Testis (tissue), 2 donors: ENCODE measurements at regions not wholly inside any gene's neighbourhood (a gene's known extent, or its start where the extent isn't known, plus 50 kb on each side); places are given as distances from the start of the nearest gene placed in this dataset.

ENCODE experiments used
- DNase-seq: peaks from one replicate; pipeline ENCODE4 v3.0.0-alpha.2; 2019
- H3K27ac ChIP-seq, 2 donors: fragments of 200-600 bp; sonication (generic); one replicate each; pipeline ENCODE4 v1.5.1; 2019
- H3K27me3 ChIP-seq: fragments of 200-600 bp; sonication (generic); one replicate; pipeline ENCODE4 v1.5.1; 2019
- H3K36me3 ChIP-seq: fragments of 200-600 bp; sonication (generic); one replicate; pipeline ENCODE4 v1.5.1; 2017; ENCODE audit warnings: low read depth; ENCODE audit errors: missing control alignments
- H3K4me1 ChIP-seq: fragments of 200-600 bp; sonication (generic); one replicate; pipeline ENCODE4 v1.5.1; 2019
- H3K4me3 ChIP-seq, 2 donors: fragments of 200-600 bp; sonication (generic); one replicate each; pipeline ENCODE4 v1.5.1; 2017 to 2019
- H3K9me3 ChIP-seq: fragments of 200-600 bp; sonication (generic); one replicate; pipeline ENCODE4 v1.5.1; 2017
- POLR2A ChIP-seq: fragments of 450-650 bp; IDR thresholded peaks from one replicate; pipeline ENCODE4 v1.6.1; 2017; ENCODE audit warnings: antibody characterized with exemption, mild to moderate bottlenecking, moderate library complexity
- WGBS, 2 donors: methylation state at CpG; one replicate each; pipeline ENCODE4 v1.1.5; 2018; 5-methylcytosine and 5-hydroxymethylcytosine counted together
- intact Hi-C: fragments of 100-400 bp; cut with DNase I; formaldehyde crosslinking; loops from one replicate; pipeline ENCODE4 v1.15.1; 2023; ENCODE audit warnings: low total_unique reads
- TF ChIP-seq, protein P1 (sequence below), 3 experiments: fragments of 450-650 bp in 2 of 3; fragments of 200-600 bp in 1 of 3; sonication (generic) in 1 of 3; IDR thresholded peaks; one replicate each; pipeline ENCODE4 v1.5.1; 2016 to 2019; ENCODE audit warnings: antibody characterized with exemption in 3 of 3, mild to moderate bottlenecking in 2 of 3, moderate library complexity in 1 of 3

- DNase-seq = no peak
- H3K4me1 ChIP-seq = no peaks in the 10 kb centered on the region
- no peak overlapping the region for H3K4me3 ChIP-seq
- H3K27ac ChIP-seq = no peak overlapping the region
- 89 to 93% methylated on average over 15 of the region's 15 CpGs for WGBS, 2 donors
- no peaks in the 10 kb centered on the region for H3K36me3 ChIP-seq
- no peak for TF ChIP-seq POLR2A
- TF ChIP-seq, protein P1, sequence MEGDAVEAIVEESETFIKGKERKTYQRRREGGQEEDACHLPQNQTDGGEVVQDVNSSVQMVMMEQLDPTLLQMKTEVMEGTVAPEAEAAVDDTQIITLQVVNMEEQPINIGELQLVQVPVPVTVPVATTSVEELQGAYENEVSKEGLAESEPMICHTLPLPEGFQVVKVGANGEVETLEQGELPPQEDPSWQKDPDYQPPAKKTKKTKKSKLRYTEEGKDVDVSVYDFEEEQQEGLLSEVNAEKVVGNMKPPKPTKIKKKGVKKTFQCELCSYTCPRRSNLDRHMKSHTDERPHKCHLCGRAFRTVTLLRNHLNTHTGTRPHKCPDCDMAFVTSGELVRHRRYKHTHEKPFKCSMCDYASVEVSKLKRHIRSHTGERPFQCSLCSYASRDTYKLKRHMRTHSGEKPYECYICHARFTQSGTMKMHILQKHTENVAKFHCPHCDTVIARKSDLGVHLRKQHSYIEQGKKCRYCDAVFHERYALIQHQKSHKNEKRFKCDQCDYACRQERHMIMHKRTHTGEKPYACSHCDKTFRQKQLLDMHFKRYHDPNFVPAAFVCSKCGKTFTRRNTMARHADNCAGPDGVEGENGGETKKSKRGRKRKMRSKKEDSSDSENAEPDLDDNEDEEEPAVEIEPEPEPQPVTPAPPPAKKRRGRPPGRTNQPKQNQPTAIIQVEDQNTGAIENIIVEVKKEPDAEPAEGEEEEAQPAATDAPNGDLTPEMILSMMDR (IDR thresholded peaks at IDR 0.05) = no peak
- intact Hi-C loops = no loop called here
- H3K27me3 ChIP-seq = no peaks in the 10 kb centered on the region
- H3K9me3 ChIP-seq = no peaks in the 10 kb centered on the region
Measured at GRCh38 chr22:49142296-49142695, 685.4 kb downstream of the BRD1 start.

DNA sequence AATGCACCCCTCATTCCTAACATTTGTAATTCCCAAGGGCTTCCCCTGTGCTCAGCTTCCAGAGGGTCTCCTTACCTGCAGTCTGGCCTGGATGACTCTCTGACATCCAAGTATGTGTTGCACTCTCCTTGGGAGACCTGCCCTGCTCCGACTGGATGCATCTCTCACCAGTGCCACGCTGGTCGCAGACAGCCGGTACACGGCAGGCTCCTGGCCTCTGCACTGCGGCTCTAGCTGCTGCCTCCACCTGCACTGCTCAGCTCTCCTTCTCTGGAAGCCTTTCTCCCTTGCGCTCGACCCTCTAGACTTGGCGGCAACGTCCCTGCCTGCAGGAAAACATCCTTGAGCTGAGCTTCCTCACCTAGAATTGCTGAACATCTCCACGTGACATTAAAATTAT lies 685.9 kb downstream of the BRD1 start:
- Histone ChIP-seq H3K9me3 (no peaks in the 10 kb centered on the region), H3K4me1 (no peaks in the 10 kb centered on the region), H3K4me3 (no peak overlapping the region), H3K27ac (no peak overlapping the region), H3K27me3 (no peaks in the 10 kb centered on the region), H3K36me3 (no peaks in the 10 kb centered on the region)
- 86 to 88% methylated on average over 11 of the region's 11 CpGs for WGBS, 2 donors
- no peak for DNase-seq
- intact Hi-C loops = no loop called here
- no peak for TF ChIP-seq POLR2A
- TF ChIP-seq, protein P1 (IDR thresholded peaks at IDR 0.05) = no peak

DNA sequence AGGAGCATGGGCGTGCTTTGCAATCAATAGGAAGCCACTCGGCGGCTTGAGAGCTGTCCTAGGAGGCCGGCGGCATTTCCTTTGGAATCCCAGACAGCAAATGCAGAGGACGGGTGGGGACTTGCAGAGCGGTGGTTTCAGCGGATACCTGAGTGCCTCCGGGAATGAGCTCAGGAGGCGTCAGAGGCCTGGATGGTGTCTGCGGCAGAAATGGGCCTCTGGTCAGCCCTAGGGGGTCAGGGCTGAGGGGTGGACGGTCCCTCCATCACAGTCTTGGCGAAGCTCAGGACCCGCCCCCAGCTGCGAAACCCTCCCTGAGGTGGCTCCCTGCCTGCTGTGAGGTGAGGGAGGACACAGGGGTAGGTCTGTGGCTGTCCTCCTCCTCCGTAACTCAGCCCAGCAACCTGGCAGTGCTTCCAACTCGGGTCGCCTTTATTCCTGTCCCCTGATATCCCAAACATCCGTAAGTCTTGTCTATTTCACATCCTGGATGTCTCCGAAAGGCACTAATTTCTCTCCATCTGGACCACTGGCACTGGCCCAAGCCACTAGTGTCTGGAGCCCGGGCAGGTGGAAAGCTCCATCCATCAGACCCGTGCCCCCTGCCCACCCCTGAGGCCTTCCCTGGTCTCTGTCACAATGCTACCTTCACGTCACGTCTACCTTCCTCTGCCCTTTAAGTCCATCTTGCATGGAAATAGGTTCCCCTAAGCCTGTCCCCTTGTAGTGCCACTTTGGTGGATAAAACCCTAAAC lies 686.6 kb downstream of the BRD1 start:
- intact Hi-C loops = no loop called here
- 69% methylated on average over 17 to 24 of the region's 24 CpGs for WGBS, 2 donors
- Histone ChIP-seq H3K36me3 (no peaks in the 10 kb centered on the region), H3K27ac (no peak overlapping the region), H3K4me1 (no peaks in the 10 kb centered on the region), H3K9me3 (no peaks in the 10 kb centered on the region), H3K27me3 (no peaks in the 10 kb centered on the region), H3K4me3 (no peak overlapping the region)
- no peak for DNase-seq
- TF ChIP-seq POLR2A = no peak
- TF ChIP-seq, protein P1 (IDR thresholded peaks at IDR 0.05) = no peak

DNA sequence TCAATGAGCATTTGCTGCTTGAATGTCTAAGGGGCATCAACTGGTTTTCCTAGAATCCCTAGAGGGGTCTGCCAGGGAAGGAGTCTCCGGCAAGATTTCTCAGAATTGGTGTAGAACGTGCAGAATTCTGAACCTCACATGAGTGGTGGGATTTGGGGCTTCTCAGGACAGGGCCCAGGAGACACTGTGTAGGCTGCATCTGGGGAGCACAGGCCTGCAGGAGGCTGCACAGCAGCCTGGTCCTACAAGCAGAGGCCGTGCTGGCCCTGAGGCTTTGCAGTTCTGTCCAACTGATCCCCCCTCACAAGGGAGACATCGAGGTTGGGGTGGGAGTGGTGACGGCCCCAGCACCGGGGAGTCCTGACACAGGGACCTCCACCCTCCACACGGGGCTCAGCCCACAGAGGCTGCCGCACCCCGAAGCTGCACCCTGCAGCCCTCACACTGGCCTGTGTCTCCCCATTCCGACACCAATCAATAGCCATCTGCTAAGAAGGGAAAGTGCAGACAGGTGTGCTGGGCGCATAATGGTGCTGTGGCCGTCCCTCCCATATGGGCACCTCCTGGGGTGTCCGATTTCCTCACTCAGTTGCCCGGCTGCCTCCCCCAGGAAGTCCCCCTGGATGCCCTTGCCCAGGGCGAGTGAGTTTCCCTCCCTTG lies 688.1 kb downstream of the BRD1 start:
- H3K27me3 ChIP-seq = no peaks in the 10 kb centered on the region
- intact Hi-C loops = no loop called here
- no peak overlapping the region for H3K27ac ChIP-seq
- 77 to 82% methylated on average over 6 to 15 of the region's 15 CpGs for WGBS, 2 donors
- H3K9me3 ChIP-seq = no peaks in the 10 kb centered on the region
- H3K36me3 ChIP-seq = no peaks in the 10 kb centered on the region
- DNase-seq = no peak
- no peak overlapping the region for H3K4me3 ChIP-seq
- no peak for TF ChIP-seq POLR2A
- TF ChIP-seq, protein P1 (IDR thresholded peaks at IDR 0.05) = no peak
- no peaks in the 10 kb centered on the region for H3K4me1 ChIP-seq
